Colonic mucosa (tissue), 4 donors: ENCODE measurements at regions not wholly inside any gene's neighbourhood (a gene's known extent, or its start where the extent isn't known, plus 50 kb on each side); places are given as distances from the start of the nearest gene placed in this dataset.

Source experiments
- DNase-seq: peaks from one replicate; pipeline ENCODE4 v3.0.0-alpha.2; 2020
- H3K27ac ChIP-seq: fragments of 200-600 bp; one replicate; pipeline ENCODE4 v1.8.0; 2021
- H3K27me3 ChIP-seq: fragments of 200-600 bp; one replicate; pipeline ENCODE4 v1.8.0; 2021
- H3K36me3 ChIP-seq: fragments of 200-600 bp; one replicate; pipeline ENCODE4 v1.8.0; 2021
- H3K4me1 ChIP-seq: fragments of 200-600 bp; one replicate; pipeline ENCODE4 v1.8.0; 2021; ENCODE audit warnings: mild to moderate bottlenecking
- H3K4me3 ChIP-seq: fragments of 200-600 bp; one replicate; pipeline ENCODE4 v1.8.0; 2021
- H3K9ac ChIP-seq, 2 donors: one replicate each; pipeline ENCODE4 v1.7.0; 2013; ENCODE audit warnings: control low read depth in 2 of 2, low read depth in 2 of 2, low read length in 2 of 2
- H3K9me3 ChIP-seq: fragments of 200-600 bp; one replicate; pipeline ENCODE4 v1.8.0; 2021
- intact Hi-C: fragments of 100-400 bp; cut with DNase I; formaldehyde crosslinking; loops from one replicate; pipeline ENCODE4 v1.14.1; 2022
- TF ChIP-seq, protein P1 (sequence below): fragments of 200-600 bp; IDR thresholded peaks from one replicate; pipeline ENCODE4 v1.8.0; 2022; ENCODE audit warnings: antibody characterized with exemption, mild to moderate bottlenecking
- donor health status: healthy.
- donor health status: DM: no; HTN: no; CAD: no.
- donor health status: DM: no; HTN: no; CAD: no.

DNA sequence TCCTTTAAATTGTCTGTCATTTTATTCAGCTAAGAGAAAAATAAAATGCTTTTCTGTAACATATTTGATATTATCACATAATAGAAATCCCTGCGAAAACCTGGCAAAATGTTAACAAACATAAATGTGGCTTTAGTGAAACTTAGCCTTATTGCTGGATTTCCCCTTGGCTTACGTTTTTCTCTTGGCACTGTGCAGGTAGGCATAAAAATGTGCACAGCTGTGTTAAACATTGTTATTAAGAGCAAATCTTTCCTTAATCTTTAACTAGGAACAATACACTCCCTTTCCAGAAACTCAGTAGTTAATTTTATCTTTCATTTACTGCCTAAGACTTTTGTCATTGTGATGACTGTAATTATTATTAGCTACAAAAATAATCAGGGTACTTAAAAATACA lies 202.4 kb upstream of the GNPDA2 start:
- Histone ChIP-seq H3K4me1 (no peaks in the 10 kb centered on the region), H3K27ac (no peak overlapping the region), H3K9ac (no peak overlapping the region), H3K4me3 (no peak overlapping the region), H3K27me3 (no peaks in the 10 kb centered on the region), H3K9me3 (no peaks in the 10 kb centered on the region), H3K36me3 (no peaks in the 10 kb centered on the region)
- intact Hi-C loops, result no loop called here
- DNase-seq, result no peak
- TF ChIP-seq, protein P1, sequence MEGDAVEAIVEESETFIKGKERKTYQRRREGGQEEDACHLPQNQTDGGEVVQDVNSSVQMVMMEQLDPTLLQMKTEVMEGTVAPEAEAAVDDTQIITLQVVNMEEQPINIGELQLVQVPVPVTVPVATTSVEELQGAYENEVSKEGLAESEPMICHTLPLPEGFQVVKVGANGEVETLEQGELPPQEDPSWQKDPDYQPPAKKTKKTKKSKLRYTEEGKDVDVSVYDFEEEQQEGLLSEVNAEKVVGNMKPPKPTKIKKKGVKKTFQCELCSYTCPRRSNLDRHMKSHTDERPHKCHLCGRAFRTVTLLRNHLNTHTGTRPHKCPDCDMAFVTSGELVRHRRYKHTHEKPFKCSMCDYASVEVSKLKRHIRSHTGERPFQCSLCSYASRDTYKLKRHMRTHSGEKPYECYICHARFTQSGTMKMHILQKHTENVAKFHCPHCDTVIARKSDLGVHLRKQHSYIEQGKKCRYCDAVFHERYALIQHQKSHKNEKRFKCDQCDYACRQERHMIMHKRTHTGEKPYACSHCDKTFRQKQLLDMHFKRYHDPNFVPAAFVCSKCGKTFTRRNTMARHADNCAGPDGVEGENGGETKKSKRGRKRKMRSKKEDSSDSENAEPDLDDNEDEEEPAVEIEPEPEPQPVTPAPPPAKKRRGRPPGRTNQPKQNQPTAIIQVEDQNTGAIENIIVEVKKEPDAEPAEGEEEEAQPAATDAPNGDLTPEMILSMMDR, result no peak

DNA sequence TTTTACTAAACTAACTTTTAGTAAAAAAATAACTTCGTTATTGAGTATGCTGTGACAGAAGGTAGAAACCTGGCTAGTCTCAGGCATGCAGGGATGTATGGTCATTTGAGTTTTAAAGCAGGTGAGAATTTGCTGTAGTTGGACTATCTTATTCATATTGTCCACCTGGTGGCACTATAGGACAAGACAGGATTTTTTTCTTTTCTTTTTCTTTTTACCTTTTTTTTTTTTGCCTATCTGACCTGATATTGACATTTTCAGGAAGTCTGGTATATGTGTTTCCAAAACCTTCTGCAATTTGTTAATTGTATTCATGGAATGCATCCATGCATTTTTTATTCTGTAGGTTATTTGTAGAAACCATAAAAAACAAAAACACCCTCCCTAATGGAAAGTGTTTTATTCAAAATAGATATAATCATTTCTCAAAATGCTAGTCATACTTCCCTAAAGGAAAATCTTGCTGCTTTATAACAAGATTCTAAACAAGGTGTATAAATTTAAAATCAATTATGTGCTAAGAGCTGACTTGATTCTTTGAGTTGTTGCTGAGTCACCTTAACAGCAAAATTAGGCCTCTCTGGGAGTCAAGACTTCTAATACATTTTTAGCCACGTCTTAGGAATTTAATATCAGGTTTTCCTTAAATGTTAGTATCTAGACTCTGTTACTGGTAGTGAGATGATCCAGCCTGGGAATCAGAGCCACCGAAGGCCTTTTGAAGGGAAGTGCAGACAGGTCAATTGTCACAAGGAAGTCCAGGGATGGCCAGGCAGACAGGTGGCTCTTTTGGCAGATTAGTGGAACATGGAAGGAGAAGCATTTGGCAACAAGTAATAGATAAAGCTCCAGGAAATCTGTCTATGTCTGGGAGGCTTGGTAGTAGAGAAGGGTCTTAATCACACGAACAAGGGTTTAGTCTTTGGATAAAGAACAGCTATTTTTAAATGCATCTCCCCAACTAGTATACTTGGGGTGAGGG lies 201.3 kb upstream of the GNPDA2 start:
- intact Hi-C loops, result no loop called here
- Histone ChIP-seq H3K27ac (no peak overlapping the region), H3K4me3 (no peak overlapping the region), H3K9ac (no peak overlapping the region), H3K27me3 (no peaks in the 10 kb centered on the region), H3K4me1 (no peaks in the 10 kb centered on the region), H3K9me3 (no peaks in the 10 kb centered on the region), H3K36me3 (no peaks in the 10 kb centered on the region)
- DNase-seq, result no peak
- TF ChIP-seq, protein P1, result peak; percentile 20

- Histone ChIP-seq H3K4me3 (no peak overlapping the region), H3K9me3 (no peaks in the 10 kb centered on the region), H3K36me3 (no peaks in the 10 kb centered on the region), H3K4me1 (no peaks in the 10 kb centered on the region), H3K27me3 (no peaks in the 10 kb centered on the region), H3K9ac (no peak overlapping the region), H3K27ac (no peak overlapping the region)
- DNase-seq, result no peak
- intact Hi-C loops, result no loop called here
- TF ChIP-seq, protein P1, result no peak
Observed at GRCh38 chr4:44916411-44916810, 190.1 kb upstream of the GNPDA2 start.

GRCh38 chr4:44914748-44915147 lies 188.4 kb upstream of the GNPDA2 start:
- Histone ChIP-seq H3K4me1 (no peaks in the 10 kb centered on the region), H3K27me3 (no peaks in the 10 kb centered on the region), H3K4me3 (no peak overlapping the region), H3K9ac (no peak overlapping the region), H3K9me3 (no peaks in the 10 kb centered on the region), H3K27ac (no peak overlapping the region), H3K36me3 (no peaks in the 10 kb centered on the region)
- DNase-seq, result no peak
- intact Hi-C loops, result no loop called here
- TF ChIP-seq, protein P1, result no peak

GRCh38 chr4:44914223-44914622 lies 187.9 kb upstream of the GNPDA2 start:
- no peak for DNase-seq
- H3K9ac ChIP-seq, result no peak overlapping the region
- TF ChIP-seq, protein P1, result no peak
- no peak overlapping the region for H3K27ac ChIP-seq
- H3K27me3 ChIP-seq, result no peaks in the 10 kb centered on the region
- no peaks in the 10 kb centered on the region for H3K36me3 ChIP-seq
- no peak overlapping the region for H3K4me3 ChIP-seq
- H3K9me3 ChIP-seq, result no peaks in the 10 kb centered on the region
- H3K4me1 ChIP-seq, result no peaks in the 10 kb centered on the region
- intact Hi-C loops, result no loop called here
